Hepatocyte (in vitro differentiated cells): ENCODE measurements at regions not wholly inside any gene's neighbourhood (a gene's known extent, or its start where the extent isn't known, plus 50 kb on each side); places are given as distances from the start of the nearest gene placed in this dataset.

Experiments
- EZH2 ChIP-seq: fragments of 200-600 bp; sonication (generic); IDR thresholded peaks from 2 replicates; pipeline ENCODE4 v1.6.1; 2016; ENCODE audit warnings: antibody characterized with exemption, mild to moderate bottlenecking, borderline replicate concordance
- EZH2phosphoT487 ChIP-seq: fragments of 200-600 bp; sonication (generic); IDR thresholded peaks from one replicate; pipeline ENCODE4 v1.6.1; 2018; ENCODE audit warnings: antibody characterized with exemption, mild to moderate bottlenecking, low read depth, moderate library complexity; ENCODE audit not compliant: unreplicated experiment, severe bottlenecking
- TF ChIP-seq, protein P1 (sequence below): fragments of 200-600 bp; sonication (generic); IDR thresholded peaks from 2 replicates; pipeline ENCODE4 v1.5.1; 2016; ENCODE audit warnings: antibody characterized with exemption, mild to moderate bottlenecking; ENCODE audit not compliant: poor library complexity

DNA sequence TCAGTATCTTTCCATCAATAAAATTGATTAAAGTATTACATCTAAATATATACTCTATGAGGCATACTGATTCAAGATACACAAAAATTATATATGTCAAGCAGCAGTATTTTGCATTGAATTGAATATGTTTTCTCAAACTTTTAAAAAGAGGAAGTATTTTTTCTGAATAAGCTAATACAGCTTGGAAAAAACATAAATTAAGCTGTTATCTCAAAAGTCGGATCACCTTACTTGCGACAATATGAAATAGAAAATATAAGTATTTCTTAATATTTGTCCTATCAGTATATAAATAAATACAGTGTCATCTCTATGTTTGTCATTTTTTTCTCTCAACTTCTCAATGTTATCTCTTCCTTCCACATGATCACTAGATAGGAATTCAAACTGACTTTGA, 139.3 kb downstream of the MBL2 start:
- TF ChIP-seq, protein P1, sequence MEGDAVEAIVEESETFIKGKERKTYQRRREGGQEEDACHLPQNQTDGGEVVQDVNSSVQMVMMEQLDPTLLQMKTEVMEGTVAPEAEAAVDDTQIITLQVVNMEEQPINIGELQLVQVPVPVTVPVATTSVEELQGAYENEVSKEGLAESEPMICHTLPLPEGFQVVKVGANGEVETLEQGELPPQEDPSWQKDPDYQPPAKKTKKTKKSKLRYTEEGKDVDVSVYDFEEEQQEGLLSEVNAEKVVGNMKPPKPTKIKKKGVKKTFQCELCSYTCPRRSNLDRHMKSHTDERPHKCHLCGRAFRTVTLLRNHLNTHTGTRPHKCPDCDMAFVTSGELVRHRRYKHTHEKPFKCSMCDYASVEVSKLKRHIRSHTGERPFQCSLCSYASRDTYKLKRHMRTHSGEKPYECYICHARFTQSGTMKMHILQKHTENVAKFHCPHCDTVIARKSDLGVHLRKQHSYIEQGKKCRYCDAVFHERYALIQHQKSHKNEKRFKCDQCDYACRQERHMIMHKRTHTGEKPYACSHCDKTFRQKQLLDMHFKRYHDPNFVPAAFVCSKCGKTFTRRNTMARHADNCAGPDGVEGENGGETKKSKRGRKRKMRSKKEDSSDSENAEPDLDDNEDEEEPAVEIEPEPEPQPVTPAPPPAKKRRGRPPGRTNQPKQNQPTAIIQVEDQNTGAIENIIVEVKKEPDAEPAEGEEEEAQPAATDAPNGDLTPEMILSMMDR: no peak
- TF ChIP-seq EZH2phosphoT487 (no peak), EZH2 (no peak)
